ENCODE measurements at regions not wholly inside any gene's neighbourhood (a gene's known extent, or its start where the extent isn't known, plus 50 kb on each side); places are given as distances from the start of the nearest gene placed in this dataset.
"Not testable (repeated sequence)": the region's sequence is repeated elsewhere in the genome, so short reads cannot be mapped to it uniquely, and the experiment has no call there.

- H3K27me3 ChIP-seq; DNase-seq (ENCODE audit: low spot score): not testable (repeated sequence)
Observed at GRCh38 chr15:20303248-20304171, 238.1 kb downstream of the GOLGA6L6 start.

GRCh38 chr15:20302141-20303069 lies 239.2 kb downstream of the GOLGA6L6 start:
- DNase-seq (ENCODE audit: low spot score); H3K27me3 ChIP-seq; H3K4me1 ChIP-seq; H3K9me3 ChIP-seq; H3K36me3 ChIP-seq; H3K27ac ChIP-seq; H3K4me3 ChIP-seq: not testable (repeated sequence)

More at GRCh38 chr15:20303248-20304171, 238.1 kb downstream of the GOLGA6L6 start:
- H3K9me3 ChIP-seq, H3K4me3 ChIP-seq, H3K27ac ChIP-seq, H3K36me3 ChIP-seq, H3K4me1 ChIP-seq: not testable (repeated sequence)

GRCh38 chr15:20301471-20302081 lies 240.0 kb downstream of the GOLGA6L6 start:
- not testable (repeated sequence) for H3K4me3 ChIP-seq, H3K36me3 ChIP-seq, H3K9me3 ChIP-seq, H3K27ac ChIP-seq, H3K4me1 ChIP-seq, H3K27me3 ChIP-seq
- peak; percentile 56 for DNase-seq (ENCODE audit: low spot score)

GRCh38 chr15:20301041-20301390 lies 240.6 kb downstream of the GOLGA6L6 start:
- H3K27me3 ChIP-seq; H3K27ac ChIP-seq; H3K4me3 ChIP-seq; H3K36me3 ChIP-seq; H3K4me1 ChIP-seq; H3K9me3 ChIP-seq; DNase-seq (ENCODE audit: low spot score): not testable (repeated sequence)

GRCh38 chr15:20300351-20301040 lies 241.1 kb downstream of the GOLGA6L6 start:
- H3K27ac ChIP-seq, H3K27me3 ChIP-seq, H3K4me1 ChIP-seq, H3K4me3 ChIP-seq, H3K36me3 ChIP-seq, H3K9me3 ChIP-seq: not testable (repeated sequence)
- peak; percentile 54 for DNase-seq (ENCODE audit: low spot score)

GRCh38 chr15:20297603-20298123 lies 243.9 kb downstream of the GOLGA6L6 start:
- H3K27me3 ChIP-seq; H3K4me1 ChIP-seq; H3K4me3 ChIP-seq; H3K36me3 ChIP-seq; H3K27ac ChIP-seq; DNase-seq (ENCODE audit: low spot score); H3K9me3 ChIP-seq: not testable (repeated sequence)

- DNase-seq (ENCODE audit: low spot score), result peak; percentile 56
- H3K4me3 ChIP-seq, H3K27ac ChIP-seq, H3K27me3 ChIP-seq, H3K36me3 ChIP-seq, H3K9me3 ChIP-seq, H3K4me1 ChIP-seq: not testable (repeated sequence)
Observed at GRCh38 chr15:20296261-20296660, 245.3 kb downstream of the GOLGA6L6 start.

GRCh38 chr15:20295238-20295811 lies 246.3 kb downstream of the GOLGA6L6 start:
- H3K4me1 ChIP-seq, result no peaks in the 10 kb centered on the region
- H3K27ac ChIP-seq, result no peak overlapping the region
- no peaks in the 10 kb centered on the region for H3K27me3 ChIP-seq
- TF ChIP-seq CTCF (IDR thresholded peaks at IDR 0.05), result no peak
- peak; percentile 57 for DNase-seq (ENCODE audit: low spot score)
- H3K4me3 ChIP-seq, result no peak overlapping the region
- no peaks in the 10 kb centered on the region for H3K36me3 ChIP-seq
- no peaks in the 10 kb centered on the region for H3K9me3 ChIP-seq
